SU-DHL-6 (cell line): ENCODE measurements at regions not wholly inside any gene's neighbourhood (a gene's known extent, or its start where the extent isn't known, plus 50 kb on each side); places are given as distances from the start of the nearest gene placed in this dataset.

Experiments used
- H2AFZ ChIP-seq: fragments of 200-600 bp; sonication (generic); 2 replicates; pipeline ENCODE4 v1.6.1; 2014; ENCODE audit warnings: low read depth, mild to moderate bottlenecking, moderate library complexity, mixed read lengths, antibody characterized with exemption, low read length; ENCODE audit not compliant: severe bottlenecking
- H3F3A ChIP-seq: fragments of 200-600 bp; shearing (Covaris generic); 2 replicates; pipeline ENCODE4 v1.6.0; 2016; ENCODE audit warnings: antibody characterized with exemption, mild to moderate bottlenecking; ENCODE audit not compliant: insufficient read depth
- H3K27ac ChIP-seq: fragments of 200-600 bp; sonication (generic); 2 replicates; pipeline ENCODE4 v1.5.1; 2016; ENCODE audit warnings: low read depth, mild to moderate bottlenecking, low read length, moderate library complexity, mixed read lengths
- H3K27me3 ChIP-seq: fragments of 200-600 bp; sonication (generic), shearing (Covaris generic); 2 replicates; pipeline ENCODE4 v1.6.0; 2014; ENCODE audit warnings: mild to moderate bottlenecking, low read length
- H3K36me3 ChIP-seq: fragments of 200-600 bp; sonication (generic); 2 replicates; pipeline ENCODE4 v1.6.1; 2014; ENCODE audit warnings: mild to moderate bottlenecking, low read length, mixed read lengths
- H3K4me2 ChIP-seq: fragments of 300-600, 200-600 bp; shearing (Covaris generic), sonication (generic); 2 replicates; pipeline ENCODE4 v1.6.0; 2014; ENCODE audit warnings: low read length, low read depth, mild to moderate bottlenecking; ENCODE audit not compliant: poor library complexity, severe bottlenecking
- H3K4me3 ChIP-seq: fragments of 200-600 bp; sonication (generic); 2 replicates; pipeline ENCODE4 v1.5.1; 2014; ENCODE audit warnings: antibody characterized with exemption, low read length, mild to moderate bottlenecking, mixed read lengths; ENCODE audit not compliant: insufficient read depth, poor library complexity, severe bottlenecking
- H3K79me2 ChIP-seq: fragments of 200-600 bp; sonication (generic); 2 replicates; pipeline ENCODE4 v1.6.1; 2014; ENCODE audit warnings: mild to moderate bottlenecking, low read length, moderate library complexity; ENCODE audit not compliant: insufficient read depth
- H3K9ac ChIP-seq: fragments of 200-600 bp; sonication (generic); 2 replicates; pipeline ENCODE4 v1.7.0; 2014; ENCODE audit warnings: mild to moderate bottlenecking, low read length
- H3K9me2 ChIP-seq: fragments of 200-600 bp; sonication (generic); replicated peaks from 2 replicates; pipeline ENCODE4 v1.6.1; 2014; ENCODE audit warnings: low read length; ENCODE audit not compliant: insufficient read depth
- H3K9me3 ChIP-seq: fragments of 200-600 bp; sonication (generic); 2 replicates; pipeline ENCODE4 v1.6.1; 2014; ENCODE audit warnings: low read length, mixed read lengths; ENCODE audit not compliant: insufficient read depth
- H4K20me1 ChIP-seq: fragments of 200-600 bp; sonication (generic); 2 replicates; pipeline ENCODE4 v1.6.1; 2014; ENCODE audit warnings: low read depth, mild to moderate bottlenecking, antibody characterized with exemption, low read length, moderate library complexity, mixed read lengths
- CTCF ChIP-seq: fragments of 200-600 bp; sonication (generic); IDR thresholded peaks from one replicate; pipeline ENCODE4 v1.5.1; 2017; ENCODE audit warnings: antibody characterized with exemption, mild to moderate bottlenecking, low read length, moderate library complexity; ENCODE audit not compliant: insufficient read depth, poor library complexity, severe bottlenecking
- EZH2phosphoT487 ChIP-seq: fragments of 200-600 bp; sonication (generic), shearing (Covaris generic); conservative IDR thresholded peaks from 2 replicates; pipeline ENCODE4 v1.6.1; 2018; ENCODE audit warnings: mild to moderate bottlenecking, antibody characterized with exemption, low read length, moderate library complexity, mixed read lengths

- Histone ChIP-seq H3K9ac (no peak overlapping the region), H3K27me3 (no peaks in the 10 kb centered on the region), H3K4me3 (no peak overlapping the region), H3F3A (no peaks in the 10 kb centered on the region), H2AFZ (no peak overlapping the region), H3K36me3 (no peaks in the 10 kb centered on the region), H3K9me3 (no peaks in the 10 kb centered on the region), H3K4me2 (no peak overlapping the region), H4K20me1 (no peaks in the 10 kb centered on the region), H3K9me2 (no peaks in the 10 kb centered on the region), H3K79me2 (no peaks in the 10 kb centered on the region), H3K27ac (no peak overlapping the region)
- TF ChIP-seq CTCF (no peak), EZH2phosphoT487 (no peak)
These were observed 237.6 kb upstream of the CCNH start for GRCh38 chr5:87650284-87650683.

- H3K4me3 ChIP-seq = no peak overlapping the region
- no peak for TF ChIP-seq EZH2phosphoT487
- no peak for TF ChIP-seq CTCF
- no peak overlapping the region for H2AFZ ChIP-seq
- no peaks in the 10 kb centered on the region for H3K79me2 ChIP-seq
- no peak overlapping the region for H3K9ac ChIP-seq
- H3F3A ChIP-seq = no peaks in the 10 kb centered on the region
- no peaks in the 10 kb centered on the region for H3K9me2 ChIP-seq
- no peaks in the 10 kb centered on the region for H3K9me3 ChIP-seq
- no peaks in the 10 kb centered on the region for H3K36me3 ChIP-seq
- H3K27me3 ChIP-seq = no peaks in the 10 kb centered on the region
- no peaks in the 10 kb centered on the region for H4K20me1 ChIP-seq
- no peak overlapping the region for H3K4me2 ChIP-seq
- no peak overlapping the region for H3K27ac ChIP-seq
These were observed 236.7 kb upstream of the CCNH start for GRCh38 chr5:87649455-87649854.

GRCh38 chr5:87645224-87645623 is 232.5 kb upstream of the CCNH start:
- Histone ChIP-seq H3F3A (no peaks in the 10 kb centered on the region), H3K27me3 (no peaks in the 10 kb centered on the region), H3K9me2 (no peaks in the 10 kb centered on the region), H3K4me2 (no peak overlapping the region), H3K9me3 (no peaks in the 10 kb centered on the region), H3K36me3 (no peaks in the 10 kb centered on the region), H3K4me3 (no peak overlapping the region), H2AFZ (no peak overlapping the region), H3K27ac (no peak overlapping the region), H4K20me1 (no peaks in the 10 kb centered on the region), H3K79me2 (no peaks in the 10 kb centered on the region), H3K9ac (no peak overlapping the region)
- no peak for TF ChIP-seq EZH2phosphoT487
- TF ChIP-seq CTCF = no peak

GRCh38 chr5:87640902-87641301 is 228.2 kb upstream of the CCNH start:
- TF ChIP-seq CTCF = no peak
- TF ChIP-seq EZH2phosphoT487 = no peak
- Histone ChIP-seq H3F3A (no peaks in the 10 kb centered on the region), H3K9me2 (no peaks in the 10 kb centered on the region), H3K27me3 (no peaks in the 10 kb centered on the region), H3K4me2 (no peak overlapping the region), H2AFZ (no peak overlapping the region), H4K20me1 (no peaks in the 10 kb centered on the region), H3K9me3 (no peaks in the 10 kb centered on the region), H3K36me3 (no peaks in the 10 kb centered on the region), H3K79me2 (no peaks in the 10 kb centered on the region), H3K27ac (no peak overlapping the region), H3K4me3 (no peak overlapping the region), H3K9ac (no peak overlapping the region)
